BLaER1 (cell line): ENCODE measurements at regions not wholly inside any gene's neighbourhood (a gene's known extent, or its start where the extent isn't known, plus 50 kb on each side); places are given as distances from the start of the nearest gene placed in this dataset.
A peak's percentile ranks its signal among the peaks of the same experiment; 100 is the strongest.
"Not testable (repeated sequence)": the region's sequence is repeated elsewhere in the genome, so short reads cannot be mapped to it uniquely, and the experiment has no call there.

Experiments
- H3K27ac ChIP-seq: shearing (Covaris generic); formaldehyde crosslinking; 2 replicates; pipeline ENCODE4 v1.8.1; 2022
- H3K27me3 ChIP-seq: shearing (Covaris generic); formaldehyde crosslinking; 2 replicates; pipeline ENCODE4 v1.8.1; 2022
- H3K36me3 ChIP-seq: shearing (Covaris generic); formaldehyde crosslinking; 2 replicates; pipeline ENCODE4 v1.8.1; 2022
- H3K4me1 ChIP-seq: shearing (Covaris generic); formaldehyde crosslinking; 2 replicates; pipeline ENCODE4 v1.8.1; 2022
- H3K4me2 ChIP-seq: shearing (Covaris generic); formaldehyde crosslinking; 2 replicates; pipeline ENCODE4 v1.8.1; 2022
- H3K4me3 ChIP-seq: shearing (Covaris generic); formaldehyde crosslinking; 2 replicates; pipeline ENCODE4 v1.8.1; 2022
- H3K9ac ChIP-seq: shearing (Covaris generic); formaldehyde crosslinking; 2 replicates; pipeline ENCODE4 v1.8.1; 2022
- H3K9me3 ChIP-seq: shearing (Covaris generic); formaldehyde crosslinking; 2 replicates; pipeline ENCODE4 v1.8.1; 2022
- H4K20me1 ChIP-seq: shearing (Covaris generic); formaldehyde crosslinking; 2 replicates; pipeline ENCODE4 v1.8.1; 2022
- Cebpa-rat ChIP-seq: shearing (Covaris generic); IDR thresholded peaks from 2 replicates; pipeline ENCODE4 v1.8.1; 2022

- peak overlapping the region; percentile 57 for H3K4me2 ChIP-seq
- no peaks in the 10 kb centered on the region for H4K20me1 ChIP-seq
- no peaks in the 10 kb centered on the region for H3K36me3 ChIP-seq
- H3K27ac ChIP-seq: no peak overlapping the region
- TF ChIP-seq Cebpa-rat: no peak
- no peak overlapping the region for H3K9ac ChIP-seq
- H3K4me3 ChIP-seq: no peak overlapping the region
- no peaks in the 10 kb centered on the region for H3K27me3 ChIP-seq
- H3K9me3 ChIP-seq: no peaks in the 10 kb centered on the region
- peaks cover 45% of the 10 kb centered on the region for H3K4me1 ChIP-seq
These were observed 179.9 kb downstream of the RPIA start for GRCh38 chr2:88871336-88871735.

- H3K4me2 ChIP-seq: no peak overlapping the region
- no peak for TF ChIP-seq Cebpa-rat
These were observed 182.1 kb downstream of the RPIA start for GRCh38 chr2:88873620-88874019.

GRCh38 chr2:88874063-88874657 is 182.7 kb downstream of the RPIA start:
- H3K9ac ChIP-seq: no peak overlapping the region
- H4K20me1 ChIP-seq: no peaks in the 10 kb centered on the region
- H3K27ac ChIP-seq: no peak overlapping the region
- no peak overlapping the region for H3K4me2 ChIP-seq
- H3K4me3 ChIP-seq: no peak overlapping the region
- TF ChIP-seq Cebpa-rat: no peak
- H3K9me3 ChIP-seq: no peaks in the 10 kb centered on the region
- H3K36me3 ChIP-seq: no peaks in the 10 kb centered on the region
- peaks cover 22% of the 10 kb centered on the region for H3K4me1 ChIP-seq
- no peaks in the 10 kb centered on the region for H3K27me3 ChIP-seq

More at GRCh38 chr2:88873620-88874019, 182.1 kb downstream of the RPIA start:
- Histone ChIP-seq H3K9ac (no peak overlapping the region), H4K20me1 (no peaks in the 10 kb centered on the region), H3K4me3 (no peak overlapping the region), H3K27ac (no peak overlapping the region), H3K36me3 (no peaks in the 10 kb centered on the region), H3K9me3 (no peaks in the 10 kb centered on the region), H3K27me3 (no peaks in the 10 kb centered on the region), H3K4me1 (peaks cover 26% of the 10 kb centered on the region)

- H3K4me3 ChIP-seq: no peak overlapping the region
- H3K27me3 ChIP-seq: no peaks in the 10 kb centered on the region
- peaks cover 11% of the 10 kb centered on the region; the same call in 1 of the 2 replicates for H3K4me1 ChIP-seq
- no peak overlapping the region for H3K4me2 ChIP-seq
- H4K20me1 ChIP-seq: no peaks in the 10 kb centered on the region
- no peak for TF ChIP-seq Cebpa-rat
- no peaks in the 10 kb centered on the region for H3K9me3 ChIP-seq
- H3K36me3 ChIP-seq: no peaks in the 10 kb centered on the region
- no peak overlapping the region for H3K27ac ChIP-seq
- H3K9ac ChIP-seq: no peak overlapping the region
These were observed 184.3 kb downstream of the RPIA start for GRCh38 chr2:88875736-88876135.

GRCh38 chr2:88880441-88880953 is 189.0 kb downstream of the RPIA start:
- Histone ChIP-seq H4K20me1 (no peaks in the 10 kb centered on the region), H3K27ac (no peak overlapping the region), H3K9me3 (no peaks in the 10 kb centered on the region), H3K4me3 (no peak overlapping the region), H3K27me3 (no peaks in the 10 kb centered on the region), H3K36me3 (no peaks in the 10 kb centered on the region), H3K4me1 (peaks cover 11% of the 10 kb centered on the region), H3K9ac (no peak overlapping the region), H3K4me2 (peak overlapping the region; percentile 47)
- no peak for TF ChIP-seq Cebpa-rat

- H3K27ac ChIP-seq: peak overlapping the region; percentile 62; the same call in 1 of the 2 replicates
- H3K9me3 ChIP-seq: no peaks in the 10 kb centered on the region
- H4K20me1 ChIP-seq: no peaks in the 10 kb centered on the region
- H3K4me3 ChIP-seq: no peak overlapping the region
- no peaks in the 10 kb centered on the region for H3K27me3 ChIP-seq
- H3K36me3 ChIP-seq: no peaks in the 10 kb centered on the region
- peak overlapping the region; percentile 75 for H3K4me2 ChIP-seq
- H3K9ac ChIP-seq: no peak overlapping the region
- H3K4me1 ChIP-seq: peaks cover 23% of the 10 kb centered on the region
- TF ChIP-seq Cebpa-rat: no peak
These were observed 193.8 kb downstream of the RPIA start for GRCh38 chr2:88885275-88885674.

- no peaks in the 10 kb centered on the region for H4K20me1 ChIP-seq
- no peak for TF ChIP-seq Cebpa-rat
- peak overlapping the region; percentile 62 for H3K27ac ChIP-seq
- H3K4me2 ChIP-seq: peak overlapping the region; percentile 75
- H3K36me3 ChIP-seq: no peaks in the 10 kb centered on the region
- H3K9ac ChIP-seq: peak overlapping the region; percentile 34; the same call in 1 of the 2 replicates
- peaks cover 23% of the 10 kb centered on the region for H3K4me1 ChIP-seq
- H3K4me3 ChIP-seq: no peak overlapping the region
- H3K9me3 ChIP-seq: no peaks in the 10 kb centered on the region
- no peaks in the 10 kb centered on the region for H3K27me3 ChIP-seq
These were observed 194.4 kb downstream of the RPIA start for GRCh38 chr2:88885679-88886416.

GRCh38 chr2:88887466-88887865 is 196.0 kb downstream of the RPIA start:
- H3K4me1 ChIP-seq: peaks cover 23% of the 10 kb centered on the region
- not testable (repeated sequence) for H3K4me3 ChIP-seq, H3K27ac ChIP-seq, H4K20me1 ChIP-seq, H3K9ac ChIP-seq, H3K4me2 ChIP-seq, H3K36me3 ChIP-seq, H3K9me3 ChIP-seq, H3K27me3 ChIP-seq

GRCh38 chr2:88892207-88892606 is 200.7 kb downstream of the RPIA start:
- H3K27ac ChIP-seq: no peak overlapping the region
- no peaks in the 10 kb centered on the region for H3K27me3 ChIP-seq
- no peaks in the 10 kb centered on the region for H3K36me3 ChIP-seq
- no peaks in the 10 kb centered on the region for H4K20me1 ChIP-seq
- H3K4me2 ChIP-seq: no peak overlapping the region
- no peaks in the 10 kb centered on the region for H3K9me3 ChIP-seq
- H3K4me3 ChIP-seq: no peak overlapping the region
- H3K4me1 ChIP-seq: no peaks in the 10 kb centered on the region
- TF ChIP-seq Cebpa-rat: no peak
- no peak overlapping the region for H3K9ac ChIP-seq

GRCh38 chr2:88892788-88893187 is 201.3 kb downstream of the RPIA start:
- H3K9me3 ChIP-seq: no peaks in the 10 kb centered on the region
- H3K27me3 ChIP-seq: no peaks in the 10 kb centered on the region

More at GRCh38 chr2:88892788-88893187, 201.3 kb downstream of the RPIA start:
- Histone ChIP-seq H3K27ac (no peak overlapping the region), H3K4me1 (peaks cover 6% of the 10 kb centered on the region; the same call in 1 of the 2 replicates), H4K20me1 (no peaks in the 10 kb centered on the region), H3K4me3 (no peak overlapping the region), H3K4me2 (no peak overlapping the region), H3K9ac (no peak overlapping the region), H3K36me3 (no peaks in the 10 kb centered on the region)
- no peak for TF ChIP-seq Cebpa-rat
